Activated T-cell treated with anti-CD3 and anti-CD28 coated beads, Interleukin-2, amount 50 U/mL, for 4 hours (primary cell): ENCODE measurements at regions not wholly inside any gene's neighbourhood (a gene's known extent, or its start where the extent isn't known, plus 50 kb on each side); places are given as distances from the start of the nearest gene placed in this dataset.

Experiments
- ATAC-seq, 2 donors: fragments of 200-7000 bp; cut with Tn5 transposase; one replicate each; pipeline ENCODE4 v1.10.0; 2021
- DNase-seq: peaks from one replicate; pipeline ENCODE4 v3.0.0-alpha.2; 2020
- H3K27me3 Mint-ChIP-seq: one replicate; pipeline ENCODE4 v1.8.0; 2021; ENCODE audit warnings: low read depth, mixed read lengths
- H3K36me3 Mint-ChIP-seq: one replicate; pipeline ENCODE4 v1.8.0; 2022; ENCODE audit warnings: mixed read lengths; ENCODE audit not compliant: insufficient read depth
- H3K4me1 Mint-ChIP-seq: one replicate; pipeline ENCODE4 v1.8.0; 2021; ENCODE audit warnings: low read depth, mixed read lengths
- H3K4me3 Mint-ChIP-seq: one replicate; pipeline ENCODE4 v1.8.0; 2021; ENCODE audit warnings: mild to moderate bottlenecking, moderate library complexity, mixed read lengths
- H3K9me3 Mint-ChIP-seq: one replicate; pipeline ENCODE4 v1.8.0; 2021; ENCODE audit warnings: mixed read lengths

GRCh38 chr6:140850438-140850837, 1282.3 kb upstream of the GJE1 start:
- DNase-seq: no peak
- no peak for ATAC-seq
- Mint-ChIP-seq H3K27me3 (no peaks in the 10 kb centered on the region), H3K36me3 (no peaks in the 10 kb centered on the region), H3K4me3 (no peak overlapping the region), H3K4me1 (no peaks in the 10 kb centered on the region), H3K9me3 (no peaks in the 10 kb centered on the region)

- no peaks in the 10 kb centered on the region for H3K36me3 Mint-ChIP-seq
- H3K4me1 Mint-ChIP-seq: no peaks in the 10 kb centered on the region
- no peaks in the 10 kb centered on the region for H3K27me3 Mint-ChIP-seq
- no peak for ATAC-seq
- no peak for DNase-seq
- H3K9me3 Mint-ChIP-seq: no peaks in the 10 kb centered on the region
- no peak overlapping the region for H3K4me3 Mint-ChIP-seq
Measured at GRCh38 chr6:140849456-140849855, 1283.3 kb upstream of the GJE1 start.

- no peak overlapping the region for H3K4me3 Mint-ChIP-seq
- H3K27me3 Mint-ChIP-seq: no peaks in the 10 kb centered on the region
- ATAC-seq (no peak), DNase-seq (no peak)
- H3K9me3 Mint-ChIP-seq: no peaks in the 10 kb centered on the region
- H3K4me1 Mint-ChIP-seq: no peaks in the 10 kb centered on the region
- H3K36me3 Mint-ChIP-seq: no peaks in the 10 kb centered on the region
Measured at GRCh38 chr6:140847262-140847645, 1285.5 kb upstream of the GJE1 start.

- no peak overlapping the region for H3K4me3 Mint-ChIP-seq
- no peak for ATAC-seq
- H3K4me1 Mint-ChIP-seq: no peaks in the 10 kb centered on the region
- no peak for DNase-seq
- no peaks in the 10 kb centered on the region for H3K36me3 Mint-ChIP-seq
- no peaks in the 10 kb centered on the region for H3K27me3 Mint-ChIP-seq
- H3K9me3 Mint-ChIP-seq: no peaks in the 10 kb centered on the region
Measured at GRCh38 chr6:140846503-140847261, 1286.0 kb upstream of the GJE1 start.

DNA sequence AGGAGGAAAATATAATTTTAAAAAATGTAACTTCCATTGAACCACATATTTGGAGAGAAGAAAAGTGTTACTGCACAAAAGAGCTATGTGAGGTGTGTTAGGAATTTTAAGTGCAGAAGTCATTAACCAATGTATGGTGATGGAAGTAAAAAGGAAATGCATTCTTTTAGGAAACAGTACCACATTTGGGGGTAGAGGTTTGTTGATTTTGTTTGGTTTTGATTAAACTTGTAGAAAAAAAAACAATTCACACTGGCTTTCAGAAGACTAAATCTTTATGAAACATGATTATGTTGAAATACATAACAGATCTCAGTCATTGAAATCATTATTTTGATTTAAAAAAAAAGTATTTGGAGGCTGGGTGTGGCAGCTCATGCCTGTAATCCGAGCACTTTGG, 1287.0 kb upstream of the GJE1 start:
- H3K9me3 Mint-ChIP-seq: no peaks in the 10 kb centered on the region
- H3K27me3 Mint-ChIP-seq: no peaks in the 10 kb centered on the region
- H3K36me3 Mint-ChIP-seq: no peaks in the 10 kb centered on the region
- H3K4me1 Mint-ChIP-seq: no peaks in the 10 kb centered on the region
- no peak overlapping the region for H3K4me3 Mint-ChIP-seq
- ATAC-seq: no peak
- no peak for DNase-seq

GRCh38 chr6:140844167-140844566, 1288.6 kb upstream of the GJE1 start:
- H3K36me3 Mint-ChIP-seq: no peaks in the 10 kb centered on the region
- H3K4me1 Mint-ChIP-seq: no peaks in the 10 kb centered on the region
- H3K27me3 Mint-ChIP-seq: no peaks in the 10 kb centered on the region
- no peak for ATAC-seq
- DNase-seq: no peak
- no peak overlapping the region for H3K4me3 Mint-ChIP-seq
- no peaks in the 10 kb centered on the region for H3K9me3 Mint-ChIP-seq

DNA sequence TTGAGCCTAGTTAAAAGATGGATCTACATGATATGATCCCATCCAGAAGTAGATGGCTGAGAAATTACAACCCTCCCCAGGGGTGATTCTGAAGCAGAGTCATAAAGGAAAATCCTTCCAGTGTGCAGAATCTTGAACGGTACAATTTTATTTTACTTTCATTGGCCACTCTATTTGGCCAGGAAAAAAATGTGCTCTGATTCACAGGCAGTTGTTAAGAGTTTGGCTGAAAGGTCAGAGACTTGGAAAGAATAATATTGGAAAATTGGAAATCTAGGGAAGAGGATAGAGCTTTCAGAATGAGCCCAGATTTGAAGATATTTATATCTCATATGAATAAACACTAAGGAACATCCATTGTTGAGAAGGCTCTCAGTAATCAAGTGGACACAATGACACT, 1299.3 kb upstream of the GJE1 start:
- H3K4me3 Mint-ChIP-seq: no peak overlapping the region
- ATAC-seq (no peak), DNase-seq (no peak)
- no peaks in the 10 kb centered on the region for H3K4me1 Mint-ChIP-seq
- H3K36me3 Mint-ChIP-seq: no peaks in the 10 kb centered on the region
- no peaks in the 10 kb centered on the region for H3K9me3 Mint-ChIP-seq
- no peaks in the 10 kb centered on the region for H3K27me3 Mint-ChIP-seq

DNA sequence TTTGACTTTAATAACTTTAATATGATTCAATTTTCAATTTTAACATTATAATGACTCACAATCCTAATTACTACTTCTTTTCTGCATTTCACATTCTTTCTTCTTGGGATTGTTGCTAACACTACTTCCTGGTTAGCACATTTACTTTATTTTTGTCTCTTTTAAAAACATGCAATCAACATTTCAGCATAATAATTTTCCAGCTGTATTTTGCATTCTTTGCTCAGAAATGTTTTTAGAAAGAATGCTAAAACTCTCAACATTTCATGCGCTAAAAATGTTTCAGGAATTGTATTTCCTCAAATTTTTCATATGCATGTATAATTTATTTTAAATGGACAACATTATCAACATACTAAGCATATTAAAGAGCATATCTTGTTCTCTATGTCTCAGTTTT, 1302.1 kb upstream of the GJE1 start:
- no peaks in the 10 kb centered on the region for H3K36me3 Mint-ChIP-seq

DNA sequence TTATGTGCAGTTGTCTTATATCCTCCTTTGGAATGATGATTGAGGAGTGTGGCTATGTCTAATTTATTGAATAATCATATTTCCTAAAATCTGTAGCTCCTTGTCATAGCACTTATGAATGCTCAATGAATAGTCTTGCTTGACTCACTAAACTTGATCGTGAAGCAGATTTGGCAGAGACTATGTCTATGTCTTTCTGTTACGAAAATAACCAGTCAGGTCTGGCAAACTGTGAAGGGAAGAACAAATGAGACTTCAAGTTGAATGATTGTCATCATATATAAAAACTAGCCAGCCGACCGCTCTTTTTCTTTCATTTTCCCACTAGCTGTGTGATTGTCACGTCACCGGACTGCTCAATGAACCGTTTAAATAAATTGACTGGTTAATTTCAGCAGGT, 1303.9 kb upstream of the GJE1 start:
- Mint-ChIP-seq H3K4me1 (no peaks in the 10 kb centered on the region), H3K4me3 (no peak overlapping the region), H3K9me3 (no peaks in the 10 kb centered on the region), H3K36me3 (no peaks in the 10 kb centered on the region), H3K27me3 (no peaks in the 10 kb centered on the region)
- DNase-seq (no peak), ATAC-seq (no peak)

More for the DNA sequence above, 1302.1 kb upstream of the GJE1 start:
- Mint-ChIP-seq H3K4me3 (no peak overlapping the region), H3K4me1 (no peaks in the 10 kb centered on the region), H3K9me3 (no peaks in the 10 kb centered on the region), H3K27me3 (no peaks in the 10 kb centered on the region)
- DNase-seq (no peak), ATAC-seq (no peak)

DNA sequence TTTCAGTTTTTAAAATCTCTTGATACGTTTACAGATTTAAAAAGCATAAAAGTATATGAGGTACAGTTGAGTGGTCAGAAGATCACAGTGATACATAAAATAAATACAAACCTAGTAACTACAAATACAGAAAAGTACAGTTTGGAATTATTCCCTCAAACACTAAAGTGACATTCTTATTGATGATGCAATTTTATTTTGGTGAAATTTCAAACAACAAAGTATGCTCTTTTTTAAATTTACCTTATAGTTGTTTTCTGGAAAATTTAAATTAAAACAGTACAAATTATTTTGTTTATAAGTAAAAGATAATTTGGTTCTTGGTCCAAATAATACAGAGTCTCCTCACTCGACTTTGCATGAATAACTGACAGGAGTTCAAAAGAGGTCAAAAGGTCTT, 1305.1 kb upstream of the GJE1 start:
- DNase-seq: no peak
- H3K9me3 Mint-ChIP-seq: no peaks in the 10 kb centered on the region

GRCh38 chr6:140825731-140826130, 1307.0 kb upstream of the GJE1 start:
- H3K36me3 Mint-ChIP-seq: no peaks in the 10 kb centered on the region
- no peaks in the 10 kb centered on the region for H3K9me3 Mint-ChIP-seq
- no peak overlapping the region for H3K4me3 Mint-ChIP-seq
- no peaks in the 10 kb centered on the region for H3K27me3 Mint-ChIP-seq
- DNase-seq (no peak), ATAC-seq (no peak)
- no peaks in the 10 kb centered on the region for H3K4me1 Mint-ChIP-seq

More for the DNA sequence above, 1305.1 kb upstream of the GJE1 start:
- Mint-ChIP-seq H3K4me3 (no peak overlapping the region), H3K36me3 (no peaks in the 10 kb centered on the region), H3K4me1 (no peaks in the 10 kb centered on the region), H3K27me3 (no peaks in the 10 kb centered on the region)
- no peak for ATAC-seq

DNA sequence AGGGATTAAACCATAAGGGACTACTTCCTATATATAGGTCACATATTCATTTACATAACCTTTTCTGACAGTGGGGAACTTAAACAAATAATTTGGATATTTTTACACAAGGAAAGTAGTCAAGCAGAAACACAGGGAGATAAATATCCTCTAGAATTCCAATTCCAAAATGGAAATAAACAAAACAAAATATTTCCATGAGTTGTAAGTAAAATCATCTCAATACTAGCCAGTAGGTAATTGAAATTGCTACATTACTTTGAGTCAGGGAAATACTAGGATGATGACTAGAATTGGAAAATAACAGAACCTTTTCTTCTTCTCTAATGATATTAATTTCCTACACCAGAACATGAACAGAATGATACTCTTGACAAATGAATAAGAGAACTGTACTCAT, 1308.1 kb upstream of the GJE1 start:
- no peak for ATAC-seq
- Mint-ChIP-seq H3K27me3 (peaks cover 2% of the 10 kb centered on the region), H3K36me3 (no peaks in the 10 kb centered on the region), H3K4me1 (no peaks in the 10 kb centered on the region), H3K4me3 (no peak overlapping the region), H3K9me3 (no peaks in the 10 kb centered on the region)
- DNase-seq: no peak

GRCh38 chr6:140821196-140821595, 1311.5 kb upstream of the GJE1 start:
- no peaks in the 10 kb centered on the region for H3K9me3 Mint-ChIP-seq
- peaks cover 2% of the 10 kb centered on the region for H3K27me3 Mint-ChIP-seq
- H3K36me3 Mint-ChIP-seq: no peaks in the 10 kb centered on the region
- no peak overlapping the region for H3K4me3 Mint-ChIP-seq
- no peak for DNase-seq
- ATAC-seq: no peak
- no peaks in the 10 kb centered on the region for H3K4me1 Mint-ChIP-seq

GRCh38 chr6:140817176-140817575, 1315.5 kb upstream of the GJE1 start:
- no peaks in the 10 kb centered on the region for H3K4me1 Mint-ChIP-seq
- DNase-seq: no peak
- no peak for ATAC-seq
- no peak overlapping the region for H3K4me3 Mint-ChIP-seq
- H3K36me3 Mint-ChIP-seq: no peaks in the 10 kb centered on the region
- H3K9me3 Mint-ChIP-seq: no peaks in the 10 kb centered on the region
- peaks cover 2% of the 10 kb centered on the region for H3K27me3 Mint-ChIP-seq

DNA sequence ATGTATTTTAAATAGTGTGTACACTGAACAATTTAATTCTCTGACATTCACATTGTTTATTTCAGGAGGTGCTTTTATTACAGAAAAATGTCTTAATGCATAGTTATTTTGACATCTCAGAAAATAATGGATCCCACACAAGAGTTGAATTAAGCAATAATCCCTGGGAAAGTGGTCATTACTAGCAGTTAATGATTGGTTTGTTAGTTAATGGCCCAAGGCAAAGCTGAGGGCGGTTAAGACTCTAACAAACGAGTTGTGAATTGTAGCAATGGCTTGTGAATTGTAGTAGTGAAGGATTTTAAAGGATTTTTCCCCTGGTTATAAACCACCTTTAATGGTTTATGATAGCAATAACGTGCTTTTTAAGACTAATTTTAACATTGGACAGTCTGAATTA, 1316.0 kb upstream of the GJE1 start:
- no peaks in the 10 kb centered on the region for H3K36me3 Mint-ChIP-seq
- H3K27me3 Mint-ChIP-seq: peaks cover 2% of the 10 kb centered on the region
- no peak overlapping the region for H3K4me3 Mint-ChIP-seq
- DNase-seq (no peak), ATAC-seq (no peak)
- H3K4me1 Mint-ChIP-seq: no peaks in the 10 kb centered on the region
- H3K9me3 Mint-ChIP-seq: no peaks in the 10 kb centered on the region

DNA sequence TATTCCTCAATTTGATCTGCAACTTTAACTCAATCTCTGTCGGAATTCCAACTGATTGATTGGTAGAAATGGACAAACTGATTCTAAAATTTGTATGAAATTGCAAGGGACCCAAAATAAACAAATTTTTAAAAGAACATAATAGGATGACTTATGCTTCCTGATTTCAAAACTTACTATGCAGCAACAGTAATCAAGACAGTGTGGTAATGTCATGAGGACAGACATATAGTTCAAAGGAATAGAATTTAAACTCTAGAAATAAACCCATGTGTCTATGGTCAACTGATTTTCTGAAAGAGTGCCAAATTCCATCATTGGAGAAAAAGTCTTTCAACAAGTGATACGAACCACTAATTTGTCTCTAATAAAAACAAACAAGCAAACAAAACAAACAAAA, 1320.1 kb upstream of the GJE1 start:
- DNase-seq: no peak
- Mint-ChIP-seq H3K27me3 (no peaks in the 10 kb centered on the region), H3K9me3 (no peaks in the 10 kb centered on the region), H3K36me3 (no peaks in the 10 kb centered on the region), H3K4me3 (no peak overlapping the region), H3K4me1 (peaks cover 2% of the 10 kb centered on the region)
- no peak for ATAC-seq
